Upper lobe of right lung (tissue), 1 donor: ENCODE measurements at regions not wholly inside any gene's neighbourhood (a gene's known extent, or its start where the extent isn't known, plus 50 kb on each side); places are given as distances from the start of the nearest gene placed in this dataset.

Source experiments
- ATAC-seq: fragments of 200-7000 bp; cut with Tn5 transposase; one replicate; pipeline ENCODE4 v1.9.1; 2020; ENCODE audit warnings: mild to moderate bottlenecking, moderate library complexity
- DNase-seq: peaks from one replicate; pipeline ENCODE4 v3.0.0-alpha.2; 2020
- H3K27ac ChIP-seq: fragments of 200-600 bp; one replicate; pipeline ENCODE4 v1.8.0; 2022
- H3K27me3 ChIP-seq: fragments of 200-600 bp; one replicate; pipeline ENCODE4 v1.8.0; 2022; ENCODE audit warnings: mild to moderate bottlenecking
- H3K36me3 ChIP-seq: fragments of 200-600 bp; one replicate; pipeline ENCODE4 v1.8.0; 2022
- H3K4me1 ChIP-seq: fragments of 200-600 bp; one replicate; pipeline ENCODE4 v1.8.0; 2022
- H3K4me3 ChIP-seq: fragments of 200-600 bp; one replicate; pipeline ENCODE4 v1.8.0; 2022; ENCODE audit warnings: mild to moderate bottlenecking
- H3K9me3 ChIP-seq: fragments of 200-600 bp; one replicate; pipeline ENCODE4 v1.8.0; 2022
- intact Hi-C: fragments of 100-400 bp; cut with DNase I; formaldehyde crosslinking; loops from one replicate; pipeline ENCODE4 v1.11.0; 2022
- TF ChIP-seq, protein P1 (sequence below): fragments of 200-600 bp; IDR thresholded peaks from one replicate; pipeline ENCODE4 v1.8.0; 2022; ENCODE audit warnings: antibody characterized with exemption
- donor health status: DM: no; HTN: yes; CAD: no; lungs with severe emphysema.

DNA sequence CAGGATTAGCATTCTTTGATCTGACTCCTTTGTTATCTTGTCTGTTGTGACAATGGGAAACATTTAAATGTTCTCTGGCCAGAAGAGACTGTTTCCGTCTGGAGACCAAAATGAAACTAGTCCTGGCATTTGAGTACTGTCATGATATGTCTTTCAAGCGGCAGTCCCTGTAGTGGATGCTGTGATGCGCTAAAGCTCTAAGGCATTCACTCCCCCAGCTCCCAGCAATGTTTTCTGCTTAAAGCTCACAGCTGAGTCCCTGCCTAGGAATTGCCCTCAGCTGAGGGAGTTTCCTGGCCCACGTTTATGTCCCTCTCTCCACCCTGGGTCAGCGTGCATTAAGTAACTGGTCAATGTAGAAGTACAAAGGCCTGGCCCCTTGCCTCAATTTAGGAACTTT, 109.4 kb downstream of the UCHL5 start:
- DNase-seq (no peak), ATAC-seq (no peak)
- intact Hi-C loops = no loop called here
- no peaks in the 10 kb centered on the region for H3K4me1 ChIP-seq
- H3K27ac ChIP-seq = no peak overlapping the region
- TF ChIP-seq, protein P1, sequence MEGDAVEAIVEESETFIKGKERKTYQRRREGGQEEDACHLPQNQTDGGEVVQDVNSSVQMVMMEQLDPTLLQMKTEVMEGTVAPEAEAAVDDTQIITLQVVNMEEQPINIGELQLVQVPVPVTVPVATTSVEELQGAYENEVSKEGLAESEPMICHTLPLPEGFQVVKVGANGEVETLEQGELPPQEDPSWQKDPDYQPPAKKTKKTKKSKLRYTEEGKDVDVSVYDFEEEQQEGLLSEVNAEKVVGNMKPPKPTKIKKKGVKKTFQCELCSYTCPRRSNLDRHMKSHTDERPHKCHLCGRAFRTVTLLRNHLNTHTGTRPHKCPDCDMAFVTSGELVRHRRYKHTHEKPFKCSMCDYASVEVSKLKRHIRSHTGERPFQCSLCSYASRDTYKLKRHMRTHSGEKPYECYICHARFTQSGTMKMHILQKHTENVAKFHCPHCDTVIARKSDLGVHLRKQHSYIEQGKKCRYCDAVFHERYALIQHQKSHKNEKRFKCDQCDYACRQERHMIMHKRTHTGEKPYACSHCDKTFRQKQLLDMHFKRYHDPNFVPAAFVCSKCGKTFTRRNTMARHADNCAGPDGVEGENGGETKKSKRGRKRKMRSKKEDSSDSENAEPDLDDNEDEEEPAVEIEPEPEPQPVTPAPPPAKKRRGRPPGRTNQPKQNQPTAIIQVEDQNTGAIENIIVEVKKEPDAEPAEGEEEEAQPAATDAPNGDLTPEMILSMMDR = no peak
- H3K36me3 ChIP-seq = no peaks in the 10 kb centered on the region
- H3K27me3 ChIP-seq = no peaks in the 10 kb centered on the region
- no peaks in the 10 kb centered on the region for H3K9me3 ChIP-seq
- H3K4me3 ChIP-seq = no peak overlapping the region

- ATAC-seq (no peak), DNase-seq (no peak)
- no peak overlapping the region for H3K4me3 ChIP-seq
- TF ChIP-seq, protein P1 = no peak
- H3K27me3 ChIP-seq = no peaks in the 10 kb centered on the region
- intact Hi-C loops = no loop called here
- no peaks in the 10 kb centered on the region for H3K9me3 ChIP-seq
- H3K36me3 ChIP-seq = no peaks in the 10 kb centered on the region
- no peak overlapping the region for H3K27ac ChIP-seq
- H3K4me1 ChIP-seq = no peaks in the 10 kb centered on the region
These were observed 108.2 kb downstream of the UCHL5 start for GRCh38 chr1:192950926-192951325.

- TF ChIP-seq, protein P1 = no peak
- intact Hi-C loops = no loop called here
- ATAC-seq = peak; percentile 74
- no peaks in the 10 kb centered on the region for H3K27me3 ChIP-seq
- no peak for DNase-seq
- H3K27ac ChIP-seq = no peak overlapping the region
- no peaks in the 10 kb centered on the region for H3K4me1 ChIP-seq
- H3K4me3 ChIP-seq = no peak overlapping the region
- H3K36me3 ChIP-seq = no peaks in the 10 kb centered on the region
- no peaks in the 10 kb centered on the region for H3K9me3 ChIP-seq
These were observed 107.3 kb downstream of the UCHL5 start for GRCh38 chr1:192951691-192952460.

GRCh38 chr1:192952646-192953045, 106.5 kb downstream of the UCHL5 start:
- H3K27ac ChIP-seq = no peak overlapping the region
- no peak for ATAC-seq
- DNase-seq = no peak
- no peaks in the 10 kb centered on the region for H3K36me3 ChIP-seq
- H3K4me1 ChIP-seq = no peaks in the 10 kb centered on the region
- H3K4me3 ChIP-seq = no peak overlapping the region
- no peaks in the 10 kb centered on the region for H3K27me3 ChIP-seq
- H3K9me3 ChIP-seq = no peaks in the 10 kb centered on the region
- TF ChIP-seq, protein P1 = no peak
- intact Hi-C loops = no loop called here

DNA sequence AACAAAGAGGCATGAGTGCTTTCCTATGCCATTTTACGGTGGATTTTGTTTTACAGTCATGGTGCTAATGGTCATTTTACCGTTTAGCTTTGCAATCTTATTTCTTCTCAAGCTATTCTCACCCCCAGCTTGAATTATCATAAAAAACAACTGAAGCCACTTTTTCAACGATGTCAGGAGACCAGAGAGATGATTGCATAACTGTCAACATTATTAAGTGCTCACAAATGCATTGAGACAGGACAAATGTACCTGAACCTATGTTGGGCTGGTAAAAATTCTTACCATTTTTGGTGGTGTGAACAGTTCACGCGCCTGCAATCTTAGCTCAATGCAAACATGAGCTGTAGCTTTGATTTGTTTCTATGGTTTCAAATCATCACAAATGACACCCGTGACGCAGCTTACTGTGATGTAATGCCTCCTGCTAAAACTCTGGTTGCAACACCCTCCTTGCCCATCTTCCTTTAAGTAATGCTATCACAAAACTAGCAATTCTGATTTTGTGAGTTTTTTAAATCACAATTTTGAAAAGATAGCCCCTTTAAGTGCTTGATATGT, 104.4 kb downstream of the UCHL5 start:
- ATAC-seq (peak; percentile 65), DNase-seq (no peak)
- TF ChIP-seq, protein P1 = no peak
- Histone ChIP-seq H3K4me3 (no peak overlapping the region), H3K9me3 (no peaks in the 10 kb centered on the region), H3K27me3 (no peaks in the 10 kb centered on the region), H3K27ac (no peak overlapping the region), H3K36me3 (no peaks in the 10 kb centered on the region), H3K4me1 (no peaks in the 10 kb centered on the region)
- intact Hi-C loops = no loop called here
